ENCODE measurements at regions not wholly inside any gene's neighbourhood (a gene's known extent, or its start where the extent isn't known, plus 50 kb on each side); places are given as distances from the start of the nearest gene placed in this dataset.

DNA sequence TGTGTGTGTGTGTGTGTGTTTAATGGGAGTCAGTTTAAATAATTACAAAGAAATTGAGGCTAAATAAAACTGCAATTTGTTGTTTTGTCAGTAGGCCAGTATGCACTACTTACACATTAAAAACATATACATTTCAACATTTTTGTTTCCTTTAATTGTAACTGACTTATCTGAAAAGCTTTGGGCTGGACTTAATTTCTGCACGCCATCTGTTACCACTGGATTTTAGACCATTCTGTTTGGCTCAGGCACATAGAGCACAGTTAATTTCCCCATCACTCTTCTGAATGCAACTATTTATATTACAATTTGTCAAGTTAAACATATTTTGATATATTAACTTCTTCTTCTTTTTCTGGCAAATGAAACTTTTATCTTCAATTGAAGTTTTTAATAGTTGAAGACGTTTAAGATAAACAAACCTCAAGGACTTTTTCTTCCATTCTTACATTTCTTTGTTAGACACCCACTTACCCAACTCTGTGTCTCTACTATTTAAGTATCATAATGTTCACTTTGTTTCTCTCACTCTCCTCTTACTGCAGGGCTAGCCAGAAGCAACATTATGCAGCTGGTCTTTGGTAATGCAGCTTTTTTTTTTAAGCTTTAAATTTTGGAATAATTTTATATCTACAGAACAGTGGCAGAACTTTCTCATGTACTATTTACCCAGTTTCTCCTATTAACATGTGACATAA lies 253.4 kb upstream of the ANKH start:
- Histone ChIP-seq H3K4me3 (ENCODE audit: low read depth in 2 of 2, low read length in 1 of 2) (no peak overlapping the region), H3K4me2 (no peak overlapping the region), H3K9me2 (no peaks in the 10 kb centered on the region), H3K27me3 (ENCODE audit: insufficient read depth) (no peaks in the 10 kb centered on the region), H3F3A (replicated peaks; ENCODE audit: insufficient read depth) (no peaks in the 10 kb centered on the region), H2AFZ (ENCODE audit: low read depth) (no peak overlapping the region), H3K9me3 (no peaks in the 10 kb centered on the region), H3K9ac (no peak overlapping the region), H3K27ac (ENCODE audit: low read depth in 2 of 2, low read length in 1 of 2) (no peak overlapping the region), H3K4me1 (ENCODE audit: control insufficient read depth in 1 of 2, insufficient read depth in 2 of 2, low read depth in 1 of 2, low read length in 1 of 2) (no peaks in the 10 kb centered on the region), H3K79me2 (ENCODE audit: insufficient read depth) (no peaks in the 10 kb centered on the region), H4K20me1 (ENCODE audit: insufficient read depth) (no peaks in the 10 kb centered on the region), H3K36me3 (replicated peaks in 1 of 2; ENCODE audit: control insufficient read depth in 1 of 2, insufficient read depth in 2 of 2, low read length in 1 of 2) (no peaks in the 10 kb centered on the region)
- 42% methylated on average over 2 of the region's 2 CpGs for WGBS (ENCODE audit: low lambda C conversion rate)
- TF ChIP-seq FOXJ3 (CRISPR knock-in tag; IDR thresholded peaks at IDR 0.05): no peak
- no peak for TF ChIP-seq JUND (IDR thresholded peaks at IDR 0.05)
- no peak for TF ChIP-seq YY1 (IDR thresholded peaks at IDR 0.05; ENCODE audit: low read depth)
- TF ChIP-seq NRF1 (IDR thresholded peaks at IDR 0.05; ENCODE audit: low read depth, low read length): no peak
- TF ChIP-seq EP300 (IDR thresholded peaks at IDR 0.05; ENCODE audit: borderline replicate concordance in 1 of 2, low read depth in 1 of 2, low read length in 1 of 2): no peak
- TF ChIP-seq RAD21 (IDR thresholded peaks at IDR 0.05; ENCODE audit: low read length): no peak
- no peak for TF ChIP-seq MXI1 (IDR thresholded peaks at IDR 0.05; ENCODE audit: low read depth, low read length)
- TF ChIP-seq TEAD4 (IDR thresholded peaks at IDR 0.05; ENCODE audit: borderline replicate concordance, insufficient read depth): no peak
- no peak for TF ChIP-seq GATA2 (CRISPR knock-in tag; IDR thresholded peaks at IDR 0.05)
- TF ChIP-seq SIN3A (IDR thresholded peaks at IDR 0.05; ENCODE audit: borderline replicate concordance, low read depth, low read length): no peak
- TF ChIP-seq EZH2phosphoT487 (IDR thresholded peaks at IDR 0.05; ENCODE audit: borderline replicate concordance, low read depth): no peak
- TF ChIP-seq, protein P1, sequence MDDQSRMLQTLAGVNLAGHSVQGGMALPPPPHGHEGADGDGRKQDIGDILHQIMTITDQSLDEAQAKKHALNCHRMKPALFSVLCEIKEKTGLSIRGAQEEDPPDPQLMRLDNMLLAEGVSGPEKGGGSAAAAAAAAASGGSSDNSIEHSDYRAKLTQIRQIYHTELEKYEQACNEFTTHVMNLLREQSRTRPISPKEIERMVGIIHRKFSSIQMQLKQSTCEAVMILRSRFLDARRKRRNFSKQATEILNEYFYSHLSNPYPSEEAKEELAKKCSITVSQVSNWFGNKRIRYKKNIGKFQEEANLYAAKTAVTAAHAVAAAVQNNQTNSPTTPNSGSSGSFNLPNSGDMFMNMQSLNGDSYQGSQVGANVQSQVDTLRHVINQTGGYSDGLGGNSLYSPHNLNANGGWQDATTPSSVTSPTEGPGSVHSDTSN (IDR thresholded peaks at IDR 0.05): no peak
- TF ChIP-seq, protein P2, sequence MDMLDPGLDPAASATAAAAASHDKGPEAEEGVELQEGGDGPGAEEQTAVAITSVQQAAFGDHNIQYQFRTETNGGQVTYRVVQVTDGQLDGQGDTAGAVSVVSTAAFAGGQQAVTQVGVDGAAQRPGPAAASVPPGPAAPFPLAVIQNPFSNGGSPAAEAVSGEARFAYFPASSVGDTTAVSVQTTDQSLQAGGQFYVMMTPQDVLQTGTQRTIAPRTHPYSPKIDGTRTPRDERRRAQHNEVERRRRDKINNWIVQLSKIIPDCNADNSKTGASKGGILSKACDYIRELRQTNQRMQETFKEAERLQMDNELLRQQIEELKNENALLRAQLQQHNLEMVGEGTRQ (IDR thresholded peaks at IDR 0.05; ENCODE audit: borderline replicate concordance, low read depth, low read length): no peak
- TF ChIP-seq, protein P3, sequence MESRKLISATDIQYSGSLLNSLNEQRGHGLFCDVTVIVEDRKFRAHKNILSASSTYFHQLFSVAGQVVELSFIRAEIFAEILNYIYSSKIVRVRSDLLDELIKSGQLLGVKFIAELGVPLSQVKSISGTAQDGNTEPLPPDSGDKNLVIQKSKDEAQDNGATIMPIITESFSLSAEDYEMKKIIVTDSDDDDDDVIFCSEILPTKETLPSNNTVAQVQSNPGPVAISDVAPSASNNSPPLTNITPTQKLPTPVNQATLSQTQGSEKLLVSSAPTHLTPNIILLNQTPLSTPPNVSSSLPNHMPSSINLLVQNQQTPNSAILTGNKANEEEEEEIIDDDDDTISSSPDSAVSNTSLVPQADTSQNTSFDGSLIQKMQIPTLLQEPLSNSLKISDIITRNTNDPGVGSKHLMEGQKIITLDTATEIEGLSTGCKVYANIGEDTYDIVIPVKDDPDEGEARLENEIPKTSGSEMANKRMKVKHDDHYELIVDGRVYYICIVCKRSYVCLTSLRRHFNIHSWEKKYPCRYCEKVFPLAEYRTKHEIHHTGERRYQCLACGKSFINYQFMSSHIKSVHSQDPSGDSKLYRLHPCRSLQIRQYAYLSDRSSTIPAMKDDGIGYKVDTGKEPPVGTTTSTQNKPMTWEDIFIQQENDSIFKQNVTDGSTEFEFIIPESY (IDR thresholded peaks at IDR 0.05; ENCODE audit: borderline replicate concordance, low read depth): no peak
- TF ChIP-seq, protein P4, sequence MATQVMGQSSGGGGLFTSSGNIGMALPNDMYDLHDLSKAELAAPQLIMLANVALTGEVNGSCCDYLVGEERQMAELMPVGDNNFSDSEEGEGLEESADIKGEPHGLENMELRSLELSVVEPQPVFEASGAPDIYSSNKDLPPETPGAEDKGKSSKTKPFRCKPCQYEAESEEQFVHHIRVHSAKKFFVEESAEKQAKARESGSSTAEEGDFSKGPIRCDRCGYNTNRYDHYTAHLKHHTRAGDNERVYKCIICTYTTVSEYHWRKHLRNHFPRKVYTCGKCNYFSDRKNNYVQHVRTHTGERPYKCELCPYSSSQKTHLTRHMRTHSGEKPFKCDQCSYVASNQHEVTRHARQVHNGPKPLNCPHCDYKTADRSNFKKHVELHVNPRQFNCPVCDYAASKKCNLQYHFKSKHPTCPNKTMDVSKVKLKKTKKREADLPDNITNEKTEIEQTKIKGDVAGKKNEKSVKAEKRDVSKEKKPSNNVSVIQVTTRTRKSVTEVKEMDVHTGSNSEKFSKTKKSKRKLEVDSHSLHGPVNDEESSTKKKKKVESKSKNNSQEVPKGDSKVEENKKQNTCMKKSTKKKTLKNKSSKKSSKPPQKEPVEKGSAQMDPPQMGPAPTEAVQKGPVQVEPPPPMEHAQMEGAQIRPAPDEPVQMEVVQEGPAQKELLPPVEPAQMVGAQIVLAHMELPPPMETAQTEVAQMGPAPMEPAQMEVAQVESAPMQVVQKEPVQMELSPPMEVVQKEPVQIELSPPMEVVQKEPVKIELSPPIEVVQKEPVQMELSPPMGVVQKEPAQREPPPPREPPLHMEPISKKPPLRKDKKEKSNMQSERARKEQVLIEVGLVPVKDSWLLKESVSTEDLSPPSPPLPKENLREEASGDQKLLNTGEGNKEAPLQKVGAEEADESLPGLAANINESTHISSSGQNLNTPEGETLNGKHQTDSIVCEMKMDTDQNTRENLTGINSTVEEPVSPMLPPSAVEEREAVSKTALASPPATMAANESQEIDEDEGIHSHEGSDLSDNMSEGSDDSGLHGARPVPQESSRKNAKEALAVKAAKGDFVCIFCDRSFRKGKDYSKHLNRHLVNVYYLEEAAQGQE (IDR thresholded peaks at IDR 0.05; ENCODE audit: low read depth, low read length): no peak
- no peak for TF ChIP-seq FOXM1 (IDR thresholded peaks at IDR 0.05; ENCODE audit: low read depth)
- TF ChIP-seq, protein P5, sequence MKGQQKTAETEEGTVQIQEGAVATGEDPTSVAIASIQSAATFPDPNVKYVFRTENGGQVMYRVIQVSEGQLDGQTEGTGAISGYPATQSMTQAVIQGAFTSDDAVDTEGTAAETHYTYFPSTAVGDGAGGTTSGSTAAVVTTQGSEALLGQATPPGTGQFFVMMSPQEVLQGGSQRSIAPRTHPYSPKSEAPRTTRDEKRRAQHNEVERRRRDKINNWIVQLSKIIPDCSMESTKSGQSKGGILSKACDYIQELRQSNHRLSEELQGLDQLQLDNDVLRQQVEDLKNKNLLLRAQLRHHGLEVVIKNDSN (IDR thresholded peaks at IDR 0.05; ENCODE audit: borderline replicate concordance, low read depth): no peak
- TF ChIP-seq, protein P6, sequence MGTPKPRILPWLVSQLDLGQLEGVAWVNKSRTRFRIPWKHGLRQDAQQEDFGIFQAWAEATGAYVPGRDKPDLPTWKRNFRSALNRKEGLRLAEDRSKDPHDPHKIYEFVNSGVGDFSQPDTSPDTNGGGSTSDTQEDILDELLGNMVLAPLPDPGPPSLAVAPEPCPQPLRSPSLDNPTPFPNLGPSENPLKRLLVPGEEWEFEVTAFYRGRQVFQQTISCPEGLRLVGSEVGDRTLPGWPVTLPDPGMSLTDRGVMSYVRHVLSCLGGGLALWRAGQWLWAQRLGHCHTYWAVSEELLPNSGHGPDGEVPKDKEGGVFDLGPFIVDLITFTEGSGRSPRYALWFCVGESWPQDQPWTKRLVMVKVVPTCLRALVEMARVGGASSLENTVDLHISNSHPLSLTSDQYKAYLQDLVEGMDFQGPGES (IDR thresholded peaks at IDR 0.05; ENCODE audit: low read depth, low read length): no peak
- TF ChIP-seq, protein P7, sequence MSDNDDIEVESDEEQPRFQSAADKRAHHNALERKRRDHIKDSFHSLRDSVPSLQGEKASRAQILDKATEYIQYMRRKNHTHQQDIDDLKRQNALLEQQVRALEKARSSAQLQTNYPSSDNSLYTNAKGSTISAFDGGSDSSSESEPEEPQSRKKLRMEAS (IDR thresholded peaks at IDR 0.05; ENCODE audit: low read depth): no peak
- TF ChIP-seq RCOR1 (IDR thresholded peaks at IDR 0.05; ENCODE audit: low read length): no peak
- CTCF ChIA-PET: interaction anchor here (0.9 to 3.3 kb wide), 2 partner anchors 19 to 59 kb away, joined by 3 to 11 read pairs; no protein-coding TSS in a partner anchor
- POLR2A ChIA-PET: no interaction called here
- no peak for DNase-seq

Measured in SK-N-SH (cell line).